HFF-Myc (cell line): ENCODE measurements at regions not wholly inside any gene's neighbourhood (a gene's known extent, or its start where the extent isn't known, plus 50 kb on each side); places are given as distances from the start of the nearest gene placed in this dataset.

ENCODE experiments used
- DNase-seq: peaks from one replicate; pipeline ENCODE4 v3.0.0-alpha.2; 2011; ENCODE audit warnings: low read depth; ENCODE audit errors: extremely low read depth
- H3K4me3 ChIP-seq: replicated peaks from 2 replicates; pipeline ENCODE4 v1.5.1; 2011; ENCODE audit warnings: low read depth, mild to moderate bottlenecking, control low read depth, low read length
- TF ChIP-seq, protein P1 (sequence below): IDR thresholded peaks from 2 replicates; pipeline ENCODE4 v1.5.1; 2012; ENCODE audit warnings: mild to moderate bottlenecking, low read depth, low read length, control low read depth; ENCODE audit errors: missing control alignments

DNA sequence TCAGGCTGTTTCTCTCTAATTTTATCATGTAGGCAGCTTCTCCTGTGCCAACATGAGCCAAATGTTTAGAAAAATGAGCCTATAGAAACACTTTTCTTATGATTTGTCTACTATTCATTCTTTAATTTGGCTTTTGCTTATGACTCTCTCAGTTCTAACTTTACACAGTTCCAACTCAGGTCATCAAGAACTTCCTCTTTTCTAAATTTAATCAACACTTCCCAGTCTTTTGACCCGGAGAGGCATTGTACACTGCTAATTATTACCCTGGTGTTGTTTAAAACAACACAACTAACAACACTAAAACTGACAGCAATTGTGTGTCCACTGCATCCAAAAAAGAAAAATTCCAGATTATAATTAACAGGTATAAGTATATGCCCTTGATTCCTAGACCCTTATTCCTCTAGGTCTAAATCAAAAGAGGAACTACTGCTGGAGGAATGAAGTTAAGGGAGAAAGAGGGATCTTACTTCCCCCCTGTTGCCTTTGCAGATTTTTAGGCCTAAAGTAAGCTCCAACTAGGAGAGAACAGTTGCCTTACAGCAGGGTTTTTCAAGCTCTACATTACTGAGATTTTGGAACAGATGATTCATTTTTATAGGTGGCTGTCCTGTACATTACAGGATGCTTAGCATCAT lies 332.2 kb upstream of the GOLIM4 start:
- no peak for DNase-seq
- TF ChIP-seq, protein P1, sequence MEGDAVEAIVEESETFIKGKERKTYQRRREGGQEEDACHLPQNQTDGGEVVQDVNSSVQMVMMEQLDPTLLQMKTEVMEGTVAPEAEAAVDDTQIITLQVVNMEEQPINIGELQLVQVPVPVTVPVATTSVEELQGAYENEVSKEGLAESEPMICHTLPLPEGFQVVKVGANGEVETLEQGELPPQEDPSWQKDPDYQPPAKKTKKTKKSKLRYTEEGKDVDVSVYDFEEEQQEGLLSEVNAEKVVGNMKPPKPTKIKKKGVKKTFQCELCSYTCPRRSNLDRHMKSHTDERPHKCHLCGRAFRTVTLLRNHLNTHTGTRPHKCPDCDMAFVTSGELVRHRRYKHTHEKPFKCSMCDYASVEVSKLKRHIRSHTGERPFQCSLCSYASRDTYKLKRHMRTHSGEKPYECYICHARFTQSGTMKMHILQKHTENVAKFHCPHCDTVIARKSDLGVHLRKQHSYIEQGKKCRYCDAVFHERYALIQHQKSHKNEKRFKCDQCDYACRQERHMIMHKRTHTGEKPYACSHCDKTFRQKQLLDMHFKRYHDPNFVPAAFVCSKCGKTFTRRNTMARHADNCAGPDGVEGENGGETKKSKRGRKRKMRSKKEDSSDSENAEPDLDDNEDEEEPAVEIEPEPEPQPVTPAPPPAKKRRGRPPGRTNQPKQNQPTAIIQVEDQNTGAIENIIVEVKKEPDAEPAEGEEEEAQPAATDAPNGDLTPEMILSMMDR = no peak
- H3K4me3 ChIP-seq = no peak overlapping the region

DNA sequence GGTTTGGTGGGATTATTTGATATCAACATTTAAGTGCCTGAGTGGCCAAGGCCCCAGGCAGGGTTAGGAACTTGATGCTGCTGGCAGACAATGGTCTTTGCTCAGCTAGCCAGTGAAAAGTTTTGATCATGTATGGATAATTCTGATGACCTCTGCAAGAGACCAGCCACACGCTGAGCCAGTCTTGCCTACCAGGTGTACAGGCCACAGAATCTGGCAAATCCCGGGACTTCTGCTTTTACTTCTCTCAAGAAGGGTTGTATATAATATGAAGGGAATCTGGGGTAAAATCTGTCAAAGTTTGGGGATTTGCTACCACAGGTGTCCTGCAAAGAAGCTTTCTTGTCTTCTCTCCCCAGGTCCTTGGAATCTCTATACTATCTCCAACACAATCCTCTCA lies 331.4 kb upstream of the GOLIM4 start:
- TF ChIP-seq, protein P1 = no peak
- DNase-seq = no peak
- no peak overlapping the region for H3K4me3 ChIP-seq

DNA sequence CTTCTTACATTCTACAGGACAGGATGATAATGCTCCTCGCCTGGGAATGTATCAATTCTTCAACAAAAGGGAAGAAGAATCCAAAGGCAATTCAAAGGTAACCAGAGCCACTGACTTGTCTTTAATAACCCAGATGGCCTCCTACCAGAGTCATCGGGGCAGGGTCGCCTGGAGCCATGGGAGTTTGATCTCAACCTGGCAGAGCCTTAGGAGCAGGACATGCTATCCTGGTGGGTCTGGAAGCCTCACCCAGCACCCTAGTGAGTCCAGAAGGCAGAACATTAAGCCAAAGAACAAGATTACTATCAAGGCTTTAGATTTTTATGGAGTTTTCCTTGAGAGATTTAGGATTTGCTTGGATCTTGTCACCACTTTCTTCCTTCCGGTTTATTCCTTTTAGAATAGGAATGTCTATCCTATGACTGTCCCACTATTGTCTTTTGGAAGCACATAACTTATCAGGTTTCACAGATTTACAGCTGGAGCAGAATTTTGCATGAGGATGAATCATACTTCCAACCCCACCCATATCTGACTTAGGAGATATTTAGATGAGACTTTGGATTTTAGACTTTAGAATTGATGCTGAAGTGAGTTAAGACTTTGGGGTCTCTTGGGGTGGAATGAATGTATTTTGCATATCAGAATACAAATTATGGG lies 330.3 kb upstream of the GOLIM4 start:
- DNase-seq = peak; percentile 1
- H3K4me3 ChIP-seq = no peak overlapping the region
- TF ChIP-seq, protein P1 = no peak

GRCh38 chr3:168424059-168424734 lies 328.5 kb upstream of the GOLIM4 start:
- TF ChIP-seq, protein P1 = no peak
- no peak for DNase-seq
- H3K4me3 ChIP-seq = no peak overlapping the region

DNA sequence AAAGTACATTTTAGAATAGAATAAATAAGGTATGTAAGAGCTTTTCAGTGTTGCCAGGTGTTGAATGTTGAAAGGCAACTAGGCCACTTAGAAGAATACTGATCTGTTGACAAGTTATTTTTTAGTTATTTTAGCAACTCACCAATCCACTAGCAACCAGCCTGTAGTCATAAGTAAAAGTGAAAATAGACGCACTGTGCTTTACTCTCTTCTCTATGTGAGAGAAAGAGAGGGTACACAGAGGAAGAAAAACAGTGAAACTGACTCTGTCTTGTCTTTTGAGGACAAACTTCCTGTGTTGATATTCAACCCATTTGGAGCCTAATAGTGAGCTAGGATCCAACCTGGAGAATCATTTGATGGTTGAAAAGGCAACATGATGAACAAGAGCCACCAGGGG lies 327.1 kb upstream of the GOLIM4 start:
- TF ChIP-seq, protein P1 = no peak
- DNase-seq = no peak
- no peak overlapping the region for H3K4me3 ChIP-seq

GRCh38 chr3:168419091-168419490 lies 323.4 kb upstream of the GOLIM4 start:
- TF ChIP-seq, protein P1 = no peak
- no peak overlapping the region for H3K4me3 ChIP-seq
- DNase-seq = no peak
